A172 (cell line): ENCODE measurements at regions not wholly inside any gene's neighbourhood (a gene's known extent, or its start where the extent isn't known, plus 50 kb on each side); places are given as distances from the start of the nearest gene placed in this dataset.

Experiments
- DNase-seq: peaks from one replicate; pipeline ENCODE4 v3.0.0-alpha.2; 2015; ENCODE audit warnings: low spot score

DNA sequence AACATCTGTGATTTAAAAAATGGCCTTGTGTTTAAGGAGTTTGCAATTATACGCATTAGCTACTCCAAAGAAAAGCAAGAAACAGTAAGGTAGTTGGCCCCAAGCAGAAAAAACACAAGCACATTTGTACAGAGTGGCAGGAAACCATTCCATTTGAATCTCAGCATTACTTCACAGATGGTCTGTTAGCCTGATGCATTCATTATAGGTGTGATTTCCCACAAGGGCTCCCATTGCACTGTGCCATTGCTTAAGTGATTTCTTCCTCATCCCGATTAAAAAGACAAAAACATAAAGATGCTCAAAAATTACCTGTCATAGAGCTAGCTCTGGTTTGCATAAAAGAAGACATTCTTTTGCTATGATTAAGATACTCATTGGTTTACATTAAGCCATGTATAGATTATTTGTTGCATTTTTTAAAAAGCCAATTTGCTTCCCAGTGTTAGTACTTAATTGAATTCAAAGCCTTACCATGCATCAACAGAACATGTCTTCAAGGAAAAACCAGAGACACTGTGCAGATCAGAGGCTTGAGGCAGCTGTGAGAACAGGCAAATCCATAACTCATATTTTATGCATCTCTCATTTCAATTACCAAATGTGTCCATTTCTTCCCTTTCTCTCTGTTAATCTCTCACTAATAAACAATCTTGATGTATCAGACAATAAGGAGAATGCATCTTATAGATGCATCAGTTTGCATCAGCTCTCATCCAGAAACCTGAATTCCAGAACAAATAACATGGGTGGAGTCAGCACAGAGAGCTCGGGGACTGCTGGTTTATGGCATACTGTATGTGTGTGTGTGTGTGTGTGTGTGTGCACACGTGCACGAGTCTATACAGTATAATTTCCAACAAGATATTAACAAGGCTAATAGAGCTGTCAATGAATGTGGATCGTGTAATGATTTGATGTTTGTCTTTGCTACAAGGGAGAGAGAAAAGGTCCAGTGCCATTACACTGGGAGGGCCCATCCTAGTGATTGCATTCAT lies 558.6 kb upstream of the HS6ST1 start:
- no peak for DNase-seq

DNA sequence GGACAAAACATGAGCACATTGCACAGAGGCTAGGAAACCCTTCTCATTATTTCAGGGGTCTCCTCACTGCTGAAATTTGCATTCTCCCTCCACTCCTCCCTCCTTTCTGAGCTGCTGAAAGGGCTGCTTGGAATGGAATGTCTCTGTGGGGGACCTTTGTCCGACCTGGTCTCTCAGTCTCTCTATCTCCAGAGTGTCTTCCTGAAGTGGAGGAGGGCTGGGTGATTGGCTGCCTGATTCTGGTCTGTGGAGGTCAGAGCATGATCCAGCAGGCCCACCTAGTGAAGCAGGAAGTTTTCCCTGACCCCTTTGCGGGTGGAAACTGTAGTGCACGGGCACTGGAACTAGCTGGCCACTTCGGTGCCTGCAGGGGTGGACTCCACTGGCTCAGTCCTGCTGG lies 560.5 kb upstream of the HS6ST1 start:
- no peak for DNase-seq

DNA sequence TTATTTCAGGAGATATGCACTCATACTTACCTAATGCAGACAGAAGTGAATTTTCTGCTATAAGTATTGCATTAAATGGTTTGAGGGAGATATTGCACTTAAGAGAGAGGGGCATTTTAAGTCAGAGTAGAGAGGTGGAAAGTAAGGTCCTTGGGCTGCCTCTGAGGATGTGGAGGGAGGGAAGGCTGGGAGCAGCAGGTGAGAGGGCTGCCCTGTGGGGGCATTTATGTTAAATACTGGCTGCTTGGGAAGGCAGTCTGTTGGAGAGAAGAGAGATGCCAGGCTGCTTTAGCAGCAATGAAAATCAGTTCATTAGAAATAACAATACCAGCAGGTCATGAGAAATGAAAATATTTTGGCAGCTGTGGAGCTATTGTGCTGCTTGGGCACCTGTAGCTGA lies 576.2 kb upstream of the HS6ST1 start:
- no peak for DNase-seq

DNA sequence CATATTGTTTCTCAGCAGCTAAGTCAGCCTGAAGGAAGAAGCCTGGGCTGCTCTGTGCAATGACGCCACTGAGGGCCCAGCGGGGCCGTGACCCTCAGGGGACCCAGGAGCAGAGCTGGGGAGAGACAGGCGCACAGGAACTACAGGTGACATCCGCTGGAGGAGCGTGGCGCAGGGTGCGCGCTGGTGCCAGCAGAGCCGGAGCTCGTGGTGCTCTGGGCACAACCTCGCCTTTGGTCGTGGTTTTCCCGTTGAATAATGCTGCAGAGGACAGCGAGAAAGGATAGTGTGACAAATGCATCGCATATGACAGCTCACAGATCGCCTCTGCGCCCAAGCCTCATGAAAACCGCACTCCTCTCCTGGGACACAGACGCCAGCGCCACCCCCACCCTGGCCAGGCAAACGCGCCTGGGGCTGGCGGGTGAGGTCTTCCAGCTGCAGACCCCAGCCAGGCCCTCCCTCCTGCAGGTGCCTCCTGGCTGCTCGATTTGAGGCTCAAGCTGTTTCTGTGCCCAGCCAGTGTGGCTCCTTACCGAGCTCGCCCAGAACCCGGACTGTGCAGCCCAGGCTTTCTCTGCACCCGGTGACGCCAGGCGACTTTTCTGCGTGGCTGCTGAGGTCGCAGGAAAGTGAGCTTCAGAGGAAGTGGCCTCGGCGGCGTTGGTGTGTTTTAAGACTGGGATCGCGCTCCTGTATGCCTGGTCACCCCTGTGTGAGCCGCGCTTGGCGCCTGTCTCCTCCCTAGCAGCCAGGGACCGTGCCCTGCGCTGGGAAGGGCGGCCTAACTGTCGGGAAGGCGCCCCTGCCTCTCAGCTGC lies 583.1 kb upstream of the HS6ST1 start:
- no peak for DNase-seq

DNA sequence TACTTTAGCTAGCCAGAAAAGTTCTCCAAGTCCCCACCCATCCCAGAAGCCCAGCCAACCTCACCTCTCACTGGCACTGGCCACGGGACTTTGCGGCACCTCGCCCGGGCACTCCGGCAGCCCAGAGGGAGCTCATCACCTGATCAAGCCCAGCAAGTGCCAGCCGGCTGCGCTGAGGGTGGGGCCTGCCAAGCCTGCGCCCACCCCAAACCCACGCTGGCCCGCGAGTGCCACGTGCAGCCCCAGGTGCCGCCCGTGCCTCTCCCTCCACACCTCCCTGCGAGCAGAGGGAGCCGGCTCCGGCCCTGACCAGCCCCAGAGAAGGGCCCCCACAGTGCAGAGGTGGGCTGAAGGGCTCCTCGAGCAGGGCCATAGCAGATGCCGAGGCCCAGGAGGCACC lies 585.0 kb upstream of the HS6ST1 start:
- DNase-seq: no peak

DNA sequence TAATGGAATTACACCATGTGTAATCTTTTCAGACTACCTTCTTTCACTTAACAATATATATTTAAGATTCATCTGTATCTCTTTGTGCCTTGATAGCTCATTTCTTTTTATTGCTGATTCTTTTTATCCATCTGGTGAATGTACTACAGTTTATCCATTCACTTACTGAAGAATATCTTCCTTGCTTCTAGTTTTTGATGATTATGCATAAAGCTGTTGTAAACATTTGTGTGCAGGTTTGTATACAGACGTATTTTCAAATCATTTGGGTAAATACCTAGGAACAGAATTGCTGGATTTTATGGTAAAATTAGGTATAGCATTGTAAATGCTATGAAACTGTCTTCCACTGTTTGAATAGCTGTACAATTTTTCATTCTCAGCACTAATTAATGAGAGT lies 592.6 kb upstream of the HS6ST1 start:
- DNase-seq: no peak

DNA sequence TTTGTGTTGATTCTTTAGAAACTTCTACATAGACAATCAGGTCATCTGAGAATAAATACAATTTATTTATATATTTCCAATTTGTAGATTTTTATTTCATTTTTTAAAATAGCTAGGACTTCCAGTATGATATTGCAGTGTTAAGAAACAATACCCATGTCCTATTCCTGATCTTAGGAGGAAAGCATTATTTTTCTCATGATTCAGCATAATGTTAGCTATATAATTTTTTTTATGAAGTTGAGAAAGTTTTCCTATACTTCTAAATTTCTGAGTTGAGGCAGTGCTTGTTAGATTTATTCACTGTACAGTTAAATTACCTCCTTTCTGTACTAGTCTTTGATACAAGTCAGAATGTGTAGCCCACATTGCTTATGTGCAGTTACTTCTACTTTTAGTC lies 595.7 kb upstream of the HS6ST1 start:
- DNase-seq: no peak

DNA sequence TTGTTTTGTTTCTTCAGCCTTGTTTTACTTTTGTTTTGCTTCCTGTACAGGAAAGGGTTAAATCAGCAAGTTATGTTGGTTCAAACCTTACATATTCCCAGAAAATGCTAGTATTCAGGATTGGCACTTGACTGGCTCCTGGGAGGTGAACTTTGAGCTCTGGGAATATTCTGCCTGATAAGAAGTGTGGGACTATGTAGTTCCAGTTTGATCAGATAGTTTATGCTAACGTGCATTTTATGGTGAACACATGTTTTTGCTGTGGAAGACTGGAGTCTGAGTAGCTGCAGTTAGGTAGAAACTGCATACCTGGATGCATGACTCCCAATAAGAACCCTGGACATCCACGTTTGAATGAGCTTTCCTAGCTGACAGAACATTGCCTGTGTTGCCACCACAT lies 603.1 kb upstream of the HS6ST1 start:
- DNase-seq: no peak

DNA sequence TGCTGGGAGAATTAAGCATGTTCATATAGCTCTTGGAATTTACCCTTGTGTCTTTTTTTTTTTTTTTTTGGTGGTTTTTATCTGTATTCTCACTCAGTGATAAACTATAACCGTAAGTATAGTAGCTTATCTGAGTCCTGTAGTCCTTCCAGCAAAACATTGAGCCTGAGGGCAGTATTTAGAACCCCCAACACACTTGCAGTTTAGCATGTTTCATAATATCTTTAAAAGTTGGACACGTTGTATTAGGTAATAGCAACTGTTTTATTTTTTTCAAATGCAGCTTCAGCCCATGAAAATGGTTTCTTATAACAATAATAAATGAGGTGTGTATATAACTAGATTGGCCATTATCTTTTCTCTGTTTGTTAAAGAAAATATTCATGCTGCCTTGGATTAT lies 603.5 kb upstream of the HS6ST1 start:
- DNase-seq: no peak

DNA sequence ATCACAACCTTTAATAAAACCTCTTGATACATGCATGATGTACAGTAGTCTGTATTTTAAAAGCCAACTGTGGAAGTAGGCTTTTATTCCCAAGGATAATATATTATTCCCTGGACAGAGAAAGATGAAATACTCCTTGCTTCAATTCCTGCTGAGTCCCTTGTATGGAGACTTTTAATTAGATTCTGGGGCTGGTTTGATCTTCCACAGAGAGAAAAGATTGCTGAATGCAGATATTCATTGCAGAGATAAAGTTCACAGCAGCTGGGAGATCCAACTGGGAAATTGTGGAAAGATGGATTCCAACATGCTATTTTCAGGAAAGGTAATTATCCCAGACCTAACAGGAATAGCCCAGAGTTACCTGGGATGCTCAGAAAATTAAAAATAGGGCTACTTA lies 607.0 kb upstream of the HS6ST1 start:
- DNase-seq: no peak

DNA sequence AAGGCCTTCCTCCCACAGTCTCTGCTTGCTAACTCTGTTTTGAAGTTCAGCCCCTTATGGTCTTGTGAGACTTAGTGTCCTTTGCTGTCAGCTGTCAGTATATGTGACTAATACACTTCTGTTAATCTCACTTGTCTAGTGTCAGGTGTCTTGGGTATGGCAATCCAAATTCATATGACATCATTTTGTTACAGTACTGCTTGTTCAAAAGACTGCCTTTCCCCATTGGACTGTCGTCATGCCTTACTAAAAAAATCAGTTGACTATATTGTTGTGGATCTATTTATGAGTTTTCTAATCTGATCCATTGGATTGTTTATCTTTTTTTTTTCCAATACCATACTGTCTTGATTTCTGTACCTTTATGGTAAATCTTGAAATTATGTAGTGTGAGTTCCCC lies 611.4 kb upstream of the HS6ST1 start:
- no peak for DNase-seq

DNA sequence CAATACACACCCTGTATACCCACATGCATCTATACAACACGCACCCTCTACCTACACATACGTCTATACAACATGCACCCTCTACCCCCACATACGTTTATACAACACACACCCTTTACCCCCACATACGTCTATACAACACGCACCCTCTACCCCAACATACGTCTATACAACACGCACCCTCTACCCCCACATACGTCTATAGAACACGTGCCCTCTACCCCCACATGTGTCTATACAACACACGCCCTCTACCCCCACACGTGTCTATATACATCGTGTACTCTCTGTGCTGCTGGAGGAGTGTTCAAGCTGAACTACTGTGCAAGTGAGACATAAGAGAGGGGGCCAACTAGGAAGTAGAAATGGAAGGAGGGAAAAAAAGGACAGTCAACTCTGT lies 621.7 kb upstream of the HS6ST1 start:
- DNase-seq: no peak

DNA sequence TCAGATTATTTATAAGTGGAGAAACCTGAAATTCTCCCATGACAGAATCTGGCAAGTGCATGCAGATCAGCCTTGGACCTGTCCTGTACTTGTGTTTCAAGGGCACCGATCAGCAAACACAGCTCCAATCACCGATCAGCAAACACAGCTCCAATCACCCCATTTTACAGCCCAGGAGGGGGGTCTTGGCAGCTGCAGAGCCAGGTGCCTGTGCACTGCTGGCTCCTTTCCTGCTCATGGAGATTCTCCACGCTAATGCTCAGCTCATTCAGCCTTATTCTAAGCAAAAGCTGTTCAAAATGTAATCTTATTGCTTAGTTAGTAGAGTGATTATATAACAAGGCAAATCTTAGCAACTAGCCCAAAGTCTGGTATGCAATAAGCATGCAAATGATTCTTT lies 623.1 kb upstream of the HS6ST1 start:
- DNase-seq: no peak

DNA sequence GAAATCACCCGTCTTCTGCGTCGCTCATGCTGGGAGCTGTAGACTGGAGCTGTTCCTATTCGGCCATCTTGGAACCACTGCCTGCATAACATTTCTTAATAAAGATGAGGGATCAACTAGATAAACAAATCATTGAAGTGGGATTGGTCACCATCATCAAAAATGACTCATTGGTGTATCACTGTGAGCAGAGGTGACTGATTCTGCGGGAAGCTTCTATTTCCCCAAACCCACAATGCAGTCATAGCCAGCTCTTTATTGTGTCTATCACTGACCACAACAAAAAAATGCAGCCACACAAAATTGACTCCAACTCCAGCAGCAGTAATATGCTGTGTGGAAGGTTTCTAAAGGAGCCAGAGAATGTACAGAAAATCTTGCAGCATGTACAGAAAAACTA lies 630.7 kb upstream of the HS6ST1 start:
- DNase-seq: no peak

DNA sequence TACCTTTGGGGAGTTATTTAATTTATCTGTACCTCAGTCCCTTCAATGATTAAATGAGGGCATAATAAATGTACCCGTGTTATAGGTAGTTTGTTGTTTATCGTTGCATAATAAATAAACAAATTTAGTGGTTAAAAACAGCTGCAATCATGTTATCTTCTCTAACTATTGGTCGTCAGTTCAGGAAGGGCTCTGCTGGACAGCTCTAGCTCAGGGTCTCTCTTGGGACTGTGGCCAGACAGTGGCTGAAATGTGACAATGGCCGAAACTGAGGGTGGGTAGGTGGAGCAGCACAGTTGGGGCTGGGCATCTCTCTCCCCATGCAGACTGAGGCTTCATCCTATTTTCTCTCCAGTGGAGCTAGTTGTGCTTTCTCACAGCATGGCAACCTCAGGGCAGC lies 632.1 kb upstream of the HS6ST1 start:
- no peak for DNase-seq

DNA sequence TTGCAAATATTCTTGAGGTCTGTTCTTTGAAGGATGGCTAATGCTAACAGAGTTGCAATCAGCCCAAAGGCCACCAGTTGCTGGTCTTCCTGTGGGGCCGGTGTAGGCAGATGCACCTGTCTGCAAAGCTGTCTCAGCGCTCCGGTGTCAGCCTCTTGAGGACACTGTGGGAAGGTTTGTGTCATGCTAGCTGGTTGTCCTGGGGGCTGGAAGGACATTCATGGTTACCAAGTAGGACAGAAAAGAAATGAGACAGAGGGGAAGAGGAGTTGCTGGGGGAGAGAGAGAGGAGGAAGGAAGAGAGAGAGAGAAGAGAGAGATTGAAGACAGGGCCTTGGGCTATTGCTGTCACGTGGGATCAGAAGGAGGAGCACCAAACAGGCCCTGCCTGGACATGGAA lies 639.6 kb upstream of the HS6ST1 start:
- DNase-seq: no peak

DNA sequence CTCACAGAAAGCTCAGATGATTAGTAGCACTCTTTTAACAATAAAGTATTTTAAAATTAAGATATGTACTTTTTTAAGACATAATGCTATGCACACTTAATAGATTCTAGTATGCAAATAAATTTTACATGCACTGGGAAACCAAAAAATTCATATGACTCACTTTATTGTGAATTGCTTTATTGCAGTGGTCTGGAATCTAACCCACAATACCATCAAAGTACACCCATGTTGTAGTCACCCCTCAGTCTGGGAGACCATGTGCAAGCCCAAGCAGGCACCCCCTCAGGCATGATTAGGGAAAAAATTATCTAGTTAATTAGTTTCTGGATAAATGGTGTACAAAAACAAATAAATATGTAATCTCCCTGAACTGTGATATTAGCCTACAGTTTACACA lies 649.0 kb upstream of the HS6ST1 start:
- no peak for DNase-seq

DNA sequence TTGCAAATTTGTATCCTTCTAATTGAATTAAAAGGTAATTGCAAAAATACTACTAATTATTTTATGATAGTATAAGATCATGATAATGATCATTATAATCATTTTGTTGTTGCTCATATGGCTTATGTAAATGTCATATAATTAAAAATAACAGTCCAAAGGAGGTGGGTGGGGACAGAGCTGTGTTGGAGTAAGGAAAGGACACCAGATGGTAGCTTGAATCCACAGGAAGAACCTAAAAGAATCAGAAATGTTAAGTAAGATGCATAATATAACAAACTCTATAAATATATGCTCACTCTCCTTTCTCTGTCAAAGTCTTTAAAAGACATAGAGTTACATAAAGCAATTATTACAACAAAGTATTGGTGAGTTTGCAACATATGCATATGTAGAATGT lies 650.7 kb upstream of the HS6ST1 start:
- DNase-seq: no peak

DNA sequence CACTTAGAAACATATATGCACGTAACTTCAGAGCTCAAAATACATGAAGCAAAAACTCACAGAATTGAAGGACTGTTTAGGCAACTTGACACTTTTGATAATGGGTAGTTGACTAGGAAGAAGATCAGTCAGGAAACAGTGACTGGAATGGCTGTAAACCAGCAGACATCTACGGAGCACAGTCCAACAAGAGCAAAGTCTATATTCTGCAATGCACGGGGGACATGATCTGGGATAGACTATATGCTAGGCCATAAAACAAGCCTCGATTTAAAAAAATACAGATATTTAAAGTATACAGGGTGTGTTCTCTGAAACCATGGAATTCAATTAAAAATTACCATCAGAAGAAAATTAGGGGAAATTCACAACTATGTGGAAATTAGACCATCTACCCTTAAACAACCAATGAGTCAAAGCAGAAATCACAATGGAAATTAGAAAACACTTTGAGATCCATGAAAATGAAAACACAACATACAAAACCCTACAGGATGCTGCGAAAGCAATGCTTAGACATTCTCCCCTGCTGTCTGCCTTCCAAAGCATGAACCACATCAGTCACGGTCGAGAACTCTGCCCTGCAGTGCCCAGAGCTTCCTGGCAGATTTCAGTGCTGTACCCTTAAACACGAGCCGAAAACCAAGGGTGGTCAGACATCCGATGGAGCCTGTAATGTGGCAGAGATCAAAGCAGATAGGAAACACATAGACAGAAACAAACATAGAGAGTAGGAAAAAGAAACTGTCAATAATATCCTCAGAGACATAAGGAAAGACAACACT lies 651.9 kb upstream of the HS6ST1 start:
- DNase-seq: no peak

DNA sequence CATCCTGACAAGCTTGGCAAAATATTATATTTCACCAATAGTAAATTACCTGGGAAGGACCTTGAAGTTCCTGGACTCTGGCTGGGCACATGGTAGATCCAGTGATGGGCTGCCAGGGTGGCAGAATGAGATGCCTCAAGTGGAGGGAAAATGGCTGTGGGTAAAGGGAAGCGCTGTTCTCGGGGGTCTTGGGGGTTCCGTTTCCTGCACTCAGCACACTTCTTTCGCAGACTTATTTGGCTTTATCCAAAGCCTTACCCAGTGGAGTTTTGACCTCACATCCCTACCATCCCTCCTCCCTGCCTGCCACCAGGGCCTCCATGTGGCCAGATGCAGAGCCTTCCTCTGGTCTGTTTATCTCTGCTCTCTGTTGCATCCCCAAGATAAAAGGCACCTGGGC lies 654.9 kb upstream of the HS6ST1 start:
- no peak for DNase-seq

DNA sequence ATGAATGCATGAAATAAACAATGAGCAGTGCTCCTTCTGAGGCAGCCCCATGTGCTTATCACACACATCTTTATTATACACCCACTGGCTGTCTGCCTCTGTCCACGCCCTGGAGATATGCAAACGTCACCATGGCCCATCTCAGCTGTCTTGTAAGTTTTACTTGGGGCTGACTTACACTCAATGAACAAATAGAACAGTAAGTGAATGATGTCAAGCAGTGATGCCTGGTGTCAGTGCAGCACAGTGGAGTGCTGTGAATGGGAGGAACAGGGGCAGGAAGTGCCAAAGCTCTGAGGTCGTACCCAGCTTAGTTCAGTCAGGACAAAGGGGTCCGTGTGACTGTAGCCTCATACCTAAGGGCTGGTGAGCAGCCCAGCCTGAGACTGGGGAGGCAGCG lies 659.5 kb upstream of the HS6ST1 start:
- DNase-seq: no peak

DNA sequence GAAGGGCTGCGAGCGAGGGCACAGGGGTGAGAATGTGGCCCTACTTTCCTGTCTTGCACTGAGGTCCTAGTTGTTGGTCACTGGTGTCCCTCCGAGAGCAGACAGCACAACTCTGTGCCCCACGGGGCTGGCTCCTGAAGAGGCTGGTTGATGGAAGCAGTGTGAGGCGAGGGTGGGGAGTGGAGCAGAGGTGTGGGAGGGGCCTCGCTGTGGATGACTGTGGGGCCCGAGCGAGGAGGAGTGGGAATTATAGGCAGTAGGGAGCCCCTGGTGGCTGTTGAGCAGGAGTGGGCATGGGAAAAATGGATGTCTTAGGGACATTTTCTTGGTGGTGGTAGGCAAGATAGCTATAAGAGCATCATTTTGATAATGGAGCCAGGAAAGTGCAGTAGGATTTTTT lies 660.5 kb upstream of the HS6ST1 start:
- no peak for DNase-seq
